DND-41 (cell line): ENCODE measurements at regions not wholly inside any gene's neighbourhood (a gene's known extent, or its start where the extent isn't known, plus 50 kb on each side); places are given as distances from the start of the nearest gene placed in this dataset.

Experiments used
- CTCF ChIP-seq: IDR thresholded peaks from 2 replicates; pipeline ENCODE4 v1.5.1; 2012; ENCODE audit warnings: borderline replicate concordance, low read length, moderate library complexity, mild to moderate bottlenecking; ENCODE audit not compliant: poor library complexity, severe bottlenecking; ENCODE audit errors: extremely low read depth
- EZH2 ChIP-seq: IDR thresholded peaks from 3 replicates; pipeline ENCODE4 v1.6.1; 2012; ENCODE audit warnings: borderline replicate concordance, low read depth, mild to moderate bottlenecking, moderate library complexity, low read length, inconsistent platforms; ENCODE audit not compliant: severe bottlenecking

GRCh38 chr9:2285416-2286332, 270.5 kb downstream of the SMARCA2 start:
- no peak for TF ChIP-seq CTCF
- TF ChIP-seq EZH2: no peak
